ENCODE measurements at regions not wholly inside any gene's neighbourhood (a gene's known extent, or its start where the extent isn't known, plus 50 kb on each side); places are given as distances from the start of the nearest gene placed in this dataset.

GRCh38 chr5:86442036-86442745, 175.6 kb upstream of the COX7C start:
- no peak for DNase-seq (ENCODE audit: low spot score)
- in situ Hi-C loops (cut with MboI; ENCODE audit: low pct_unique_long_range_greater_than_20kb, low sequenced_read_pairs, unreplicated experiment), result no loop called here
- no peak for TF ChIP-seq CTCF (IDR thresholded peaks at IDR 0.05; ENCODE audit: extremely low read depth, insufficient read depth, missing control alignments)

GRCh38 chr5:86447362-86447761, 170.4 kb upstream of the COX7C start:
- in situ Hi-C loops (cut with MboI; ENCODE audit: low pct_unique_long_range_greater_than_20kb, low sequenced_read_pairs, unreplicated experiment), result no loop called here
- no peak for DNase-seq (ENCODE audit: low spot score)
- TF ChIP-seq CTCF (IDR thresholded peaks at IDR 0.05; ENCODE audit: extremely low read depth, insufficient read depth, missing control alignments), result no peak

- TF ChIP-seq CTCF (IDR thresholded peaks at IDR 0.05; ENCODE audit: extremely low read depth, insufficient read depth, missing control alignments), result no peak
- in situ Hi-C loops (cut with MboI; ENCODE audit: low pct_unique_long_range_greater_than_20kb, low sequenced_read_pairs, unreplicated experiment), result no loop called here
- no peak for DNase-seq (ENCODE audit: low spot score)
Observed at GRCh38 chr5:86452251-86452650, 165.5 kb upstream of the COX7C start.

- no peak for TF ChIP-seq CTCF (IDR thresholded peaks at IDR 0.05; ENCODE audit: extremely low read depth, insufficient read depth, missing control alignments)
- DNase-seq (ENCODE audit: low spot score), result no peak
- in situ Hi-C loops (cut with MboI; ENCODE audit: low pct_unique_long_range_greater_than_20kb, low sequenced_read_pairs, unreplicated experiment), result no loop called here
Observed at GRCh38 chr5:86460519-86460918, 157.2 kb upstream of the COX7C start.

GRCh38 chr5:86461169-86461956, 156.4 kb upstream of the COX7C start:
- in situ Hi-C loops (cut with MboI; ENCODE audit: low pct_unique_long_range_greater_than_20kb, low sequenced_read_pairs, unreplicated experiment), result no loop called here
- DNase-seq (ENCODE audit: low spot score), result no peak

GRCh38 chr5:86463339-86463738, 154.4 kb upstream of the COX7C start:
- in situ Hi-C loops (cut with MboI; ENCODE audit: low pct_unique_long_range_greater_than_20kb, low sequenced_read_pairs, unreplicated experiment), result no loop called here
- DNase-seq (ENCODE audit: low spot score), result no peak
- peak; percentile 16 for TF ChIP-seq CTCF (IDR thresholded peaks at IDR 0.05; ENCODE audit: extremely low read depth, insufficient read depth, missing control alignments)

More at GRCh38 chr5:86461169-86461956, 156.4 kb upstream of the COX7C start:
- no peak for TF ChIP-seq CTCF (IDR thresholded peaks at IDR 0.05; ENCODE audit: extremely low read depth, insufficient read depth, missing control alignments)
